ENCODE measurements at regions not wholly inside any gene's neighbourhood (a gene's known extent, or its start where the extent isn't known, plus 50 kb on each side); places are given as distances from the start of the nearest gene placed in this dataset.
"Not testable (repeated sequence)": the region's sequence is repeated elsewhere in the genome, so short reads cannot be mapped to it uniquely, and the experiment has no call there.

DNA sequence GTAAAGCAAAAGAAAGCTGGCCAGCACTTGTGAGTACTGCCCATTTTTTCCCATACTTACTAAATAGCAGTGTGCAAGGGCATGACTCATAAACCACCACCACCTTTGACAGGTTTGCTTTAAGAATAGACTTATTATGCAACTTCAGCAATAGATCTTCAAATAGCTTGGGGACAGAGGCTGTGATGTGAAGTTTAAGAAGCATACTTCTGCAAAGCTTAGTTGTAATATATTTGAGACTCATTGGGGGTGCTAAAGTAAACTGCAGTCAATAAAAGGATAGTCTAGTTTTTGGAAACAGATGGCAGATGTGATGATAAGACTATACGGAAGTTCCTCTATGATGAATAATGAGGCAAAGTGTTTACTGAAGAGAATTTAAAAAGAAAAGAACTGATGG lies 210.0 kb downstream of the PLA2G4A start:
- no peaks in the 10 kb centered on the region for H3K36me3 ChIP-seq (ENCODE audit: insufficient read depth, low read length)
- H3K9me3 ChIP-seq (ENCODE audit: control insufficient read depth, insufficient read depth, low read length): no peaks in the 10 kb centered on the region
- no peak overlapping the region for H3K9ac ChIP-seq (ENCODE audit: low read depth, low read length)
- no peaks in the 10 kb centered on the region for H3K4me1 ChIP-seq (ENCODE audit: insufficient read depth, low read length)

DNA sequence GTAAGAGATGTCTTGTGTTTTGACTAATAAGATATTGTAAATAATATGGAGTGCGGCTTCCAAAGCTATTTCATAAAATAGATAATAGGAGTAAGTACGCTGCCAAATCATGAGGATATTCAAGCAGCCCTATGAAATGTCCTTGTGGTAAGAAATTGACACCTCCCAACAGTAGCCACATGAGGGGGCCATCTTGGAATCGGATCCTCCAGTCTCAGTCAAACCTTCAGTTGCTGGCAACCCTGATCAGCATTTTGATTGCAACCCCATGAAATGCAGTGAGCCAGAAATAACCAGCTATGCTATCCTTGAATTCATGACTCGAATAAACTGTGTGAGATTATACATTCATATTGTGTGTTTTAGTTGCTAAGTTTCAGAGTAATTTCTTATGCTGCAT lies 212.4 kb downstream of the PLA2G4A start:
- Histone ChIP-seq H3K4me1 (ENCODE audit: insufficient read depth, low read length) (no peaks in the 10 kb centered on the region), H3K9ac (ENCODE audit: low read depth, low read length) (no peak overlapping the region), H3K9me3 (ENCODE audit: control insufficient read depth, insufficient read depth, low read length) (no peaks in the 10 kb centered on the region), H3K36me3 (ENCODE audit: insufficient read depth, low read length) (no peaks in the 10 kb centered on the region)

DNA sequence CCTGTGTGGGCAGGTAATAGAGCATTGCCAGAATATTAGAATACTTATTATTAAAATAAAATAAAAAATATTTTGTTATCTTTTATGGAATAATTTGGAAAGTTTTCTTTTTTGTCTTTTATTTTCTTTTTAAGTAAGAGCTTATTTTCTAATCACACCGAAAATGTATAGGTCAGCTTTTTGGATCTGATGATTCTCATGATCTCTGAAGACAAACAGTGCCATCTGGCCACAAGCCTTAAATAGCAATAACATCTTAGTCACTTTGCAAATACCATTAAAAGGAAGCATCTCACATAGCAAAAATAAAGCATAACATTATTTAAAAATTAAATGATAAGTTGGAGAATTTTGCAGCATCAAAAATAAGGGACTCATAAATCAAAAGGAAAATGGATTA lies 213.8 kb downstream of the PLA2G4A start:
- Histone ChIP-seq H3K9ac (ENCODE audit: low read depth, low read length) (no peak overlapping the region), H3K36me3 (ENCODE audit: insufficient read depth, low read length) (no peaks in the 10 kb centered on the region), H3K4me1 (ENCODE audit: insufficient read depth, low read length) (peaks cover 10% of the 10 kb centered on the region), H3K9me3 (ENCODE audit: control insufficient read depth, insufficient read depth, low read length) (no peaks in the 10 kb centered on the region)

DNA sequence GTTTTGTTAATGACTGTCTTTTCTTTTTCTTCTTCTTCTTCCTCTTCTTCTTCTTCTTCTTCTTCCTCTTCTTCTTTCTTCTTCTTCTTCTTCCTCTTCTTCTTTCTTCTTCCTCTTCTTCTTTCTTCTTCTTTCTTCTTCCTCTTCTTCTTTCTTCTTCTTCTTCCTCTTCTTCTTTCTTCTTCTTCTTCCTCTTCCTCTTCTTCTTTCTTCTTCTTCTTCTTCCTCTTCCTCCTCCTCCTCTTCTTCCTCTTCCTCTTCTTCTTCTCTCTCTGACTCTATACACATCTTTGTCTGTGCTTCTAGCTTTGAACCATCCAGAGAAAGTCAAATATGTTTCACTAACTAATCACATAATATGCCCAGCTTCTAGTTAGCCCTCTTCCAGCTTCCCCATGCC lies 214.7 kb downstream of the PLA2G4A start:
- not testable (repeated sequence) for H3K9ac ChIP-seq (ENCODE audit: low read depth, low read length); H3K36me3 ChIP-seq (ENCODE audit: insufficient read depth, low read length); H3K9me3 ChIP-seq (ENCODE audit: control insufficient read depth, insufficient read depth, low read length)
- peaks cover 15% of the 10 kb centered on the region for H3K4me1 ChIP-seq (ENCODE audit: insufficient read depth, low read length)

DNA sequence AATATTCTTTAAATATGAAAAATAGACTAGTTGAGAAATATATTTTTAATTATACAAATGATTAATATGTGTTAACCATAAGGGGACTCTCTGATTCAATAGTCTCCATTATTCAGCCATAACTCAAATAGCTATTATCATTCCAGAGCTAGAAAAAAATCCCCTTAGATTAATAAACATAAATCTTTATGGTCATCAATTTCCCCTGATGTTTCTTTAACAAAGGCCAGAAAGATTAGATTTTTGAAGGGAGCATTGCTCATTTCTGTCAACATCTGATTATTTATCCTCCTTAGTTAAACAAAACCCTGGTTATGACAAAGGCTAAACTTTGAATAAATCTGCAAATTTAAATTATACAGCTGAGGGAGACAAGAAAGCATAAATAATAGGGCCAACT lies 215.7 kb downstream of the PLA2G4A start:
- Histone ChIP-seq H3K9me3 (ENCODE audit: control insufficient read depth, insufficient read depth, low read length) (no peaks in the 10 kb centered on the region), H3K36me3 (ENCODE audit: insufficient read depth, low read length) (no peaks in the 10 kb centered on the region), H3K9ac (ENCODE audit: low read depth, low read length) (no peak overlapping the region), H3K4me1 (ENCODE audit: insufficient read depth, low read length) (peaks cover 15% of the 10 kb centered on the region)

DNA sequence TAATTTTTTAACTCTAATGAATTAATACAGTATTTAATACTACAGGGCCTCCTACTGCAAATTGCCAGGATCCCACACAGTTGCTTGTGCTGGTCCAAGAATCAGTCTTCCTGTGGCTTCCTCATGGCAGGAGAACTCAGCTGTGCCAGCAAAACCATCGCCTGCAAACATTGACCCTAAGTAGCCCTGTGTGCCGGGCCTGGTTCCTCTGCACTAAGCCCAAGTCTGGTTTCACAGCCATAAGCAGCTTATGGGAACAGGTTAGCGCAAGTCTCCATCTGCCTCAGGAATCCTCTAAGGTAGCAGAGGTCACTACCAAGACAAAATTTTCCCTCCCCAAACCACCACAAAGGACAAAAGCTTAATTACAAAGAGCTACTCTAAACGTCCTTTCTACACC lies 216.6 kb downstream of the PLA2G4A start:
- Histone ChIP-seq H3K36me3 (ENCODE audit: insufficient read depth, low read length) (no peaks in the 10 kb centered on the region), H3K4me1 (ENCODE audit: insufficient read depth, low read length) (peaks cover 15% of the 10 kb centered on the region), H3K9me3 (ENCODE audit: control insufficient read depth, insufficient read depth, low read length) (no peaks in the 10 kb centered on the region), H3K9ac (ENCODE audit: low read depth, low read length) (no peak overlapping the region)

DNA sequence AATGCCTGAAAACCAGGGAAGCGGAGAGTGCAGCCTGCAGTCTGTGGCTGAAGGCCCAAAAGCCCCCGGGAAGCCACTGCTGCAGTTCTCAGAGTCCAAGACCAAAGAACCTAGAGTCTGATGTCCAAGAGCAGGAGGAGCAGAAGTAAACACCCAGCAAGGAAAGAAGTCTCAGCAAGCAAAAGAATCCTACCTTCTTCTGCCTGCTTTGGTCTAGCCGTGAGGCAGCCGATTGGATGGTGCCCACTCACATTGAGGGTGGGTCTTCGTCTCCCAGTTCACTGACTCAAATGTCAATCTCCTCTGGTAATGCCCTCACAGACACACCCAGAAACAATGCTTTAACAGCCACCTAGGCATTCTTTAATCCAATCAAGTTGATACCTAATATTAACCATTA lies 217.5 kb downstream of the PLA2G4A start:
- peaks cover 15% of the 10 kb centered on the region for H3K4me1 ChIP-seq (ENCODE audit: insufficient read depth, low read length)
- no peaks in the 10 kb centered on the region for H3K9me3 ChIP-seq (ENCODE audit: control insufficient read depth, insufficient read depth, low read length)
- peak overlapping the region; percentile 1; the same call in 1 of the 2 replicates for H3K9ac ChIP-seq (ENCODE audit: low read depth, low read length)
- H3K36me3 ChIP-seq (ENCODE audit: insufficient read depth, low read length): no peaks in the 10 kb centered on the region

DNA sequence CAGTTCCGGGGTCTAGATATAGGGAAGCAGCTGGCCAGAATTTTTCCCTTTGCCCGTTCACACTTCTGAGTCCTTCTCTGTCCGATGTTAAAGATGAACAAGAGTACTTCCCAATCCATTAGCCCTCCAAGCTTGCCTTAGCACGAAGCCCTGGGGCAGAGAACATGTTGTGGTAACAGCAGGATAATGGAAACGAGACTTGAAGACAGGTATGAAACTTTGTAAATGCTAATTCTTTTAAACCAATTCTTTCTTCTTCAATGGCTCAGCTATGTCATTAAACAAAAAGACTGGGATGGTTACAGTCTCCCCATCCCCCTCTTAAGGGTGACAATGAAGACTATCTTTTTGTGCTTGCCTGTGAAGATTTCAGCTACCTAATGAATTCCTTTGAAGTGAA lies 218.5 kb downstream of the PLA2G4A start:
- Histone ChIP-seq H3K9ac (ENCODE audit: low read depth, low read length) (no peak overlapping the region; the same call in 1 of the 2 replicates), H3K9me3 (ENCODE audit: control insufficient read depth, insufficient read depth, low read length) (no peaks in the 10 kb centered on the region), H3K36me3 (ENCODE audit: insufficient read depth, low read length) (no peaks in the 10 kb centered on the region), H3K4me1 (ENCODE audit: insufficient read depth, low read length) (peaks cover 15% of the 10 kb centered on the region)

DNA sequence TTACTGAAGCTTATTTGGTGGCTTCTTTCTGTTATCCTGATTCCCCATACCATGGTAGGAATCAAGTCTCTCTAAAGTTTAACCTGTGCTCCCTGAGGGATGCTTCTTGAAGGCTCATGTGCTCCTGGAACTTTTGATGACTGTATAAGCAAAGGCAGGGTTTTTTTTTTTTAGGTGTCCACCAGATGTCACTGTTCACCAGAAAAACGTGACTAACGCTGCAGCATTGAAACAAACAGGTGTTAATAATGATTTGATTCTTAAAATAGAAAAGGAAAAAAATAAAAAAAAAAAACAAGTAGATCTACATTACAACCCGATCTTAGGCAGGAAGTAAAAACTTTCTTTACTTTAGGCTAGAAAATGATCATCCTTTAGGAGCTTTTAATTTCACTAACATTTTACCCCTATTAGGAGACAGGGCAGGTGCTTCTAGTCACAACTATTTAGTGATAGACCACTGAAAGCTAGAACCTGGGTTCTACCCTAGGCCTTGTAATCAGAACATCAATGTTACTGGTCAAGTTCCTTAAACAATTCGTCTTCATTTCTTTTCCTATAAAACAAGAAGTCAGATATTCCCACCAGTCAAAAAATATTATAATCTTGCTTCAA lies 223.0 kb downstream of the PLA2G4A start:
- Histone ChIP-seq H3K9ac (ENCODE audit: low read depth, low read length) (no peak overlapping the region), H3K36me3 (ENCODE audit: insufficient read depth, low read length) (no peaks in the 10 kb centered on the region), H3K9me3 (ENCODE audit: control insufficient read depth, insufficient read depth, low read length) (no peaks in the 10 kb centered on the region), H3K4me1 (ENCODE audit: insufficient read depth, low read length) (peaks cover 16% of the 10 kb centered on the region)

DNA sequence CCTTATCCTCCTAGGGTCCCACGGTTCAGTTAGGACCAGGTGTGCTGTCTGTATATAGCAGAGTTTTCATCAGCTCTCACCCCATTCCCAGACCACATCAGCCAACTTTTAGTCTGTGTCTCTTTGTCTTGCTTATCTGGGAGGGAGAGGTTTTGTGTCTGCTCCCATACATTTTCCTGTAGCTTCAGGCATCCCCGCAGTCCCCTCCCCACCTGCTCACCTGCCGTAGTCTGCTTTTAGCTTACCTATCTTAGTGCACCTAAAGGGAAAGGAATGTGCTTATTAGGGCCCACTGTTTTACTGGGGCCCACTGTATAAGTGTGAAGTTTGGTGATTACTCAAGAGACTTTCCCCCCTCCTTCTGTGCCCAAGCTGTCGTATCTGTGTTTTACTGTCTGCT lies 225.1 kb downstream of the PLA2G4A start:
- Histone ChIP-seq H3K36me3 (ENCODE audit: insufficient read depth, low read length) (no peaks in the 10 kb centered on the region), H3K9me3 (ENCODE audit: control insufficient read depth, insufficient read depth, low read length) (no peaks in the 10 kb centered on the region), H3K4me1 (ENCODE audit: insufficient read depth, low read length) (peaks cover 4% of the 10 kb centered on the region; the same call in 1 of the 2 replicates), H3K9ac (ENCODE audit: low read depth, low read length) (no peak overlapping the region)

DNA sequence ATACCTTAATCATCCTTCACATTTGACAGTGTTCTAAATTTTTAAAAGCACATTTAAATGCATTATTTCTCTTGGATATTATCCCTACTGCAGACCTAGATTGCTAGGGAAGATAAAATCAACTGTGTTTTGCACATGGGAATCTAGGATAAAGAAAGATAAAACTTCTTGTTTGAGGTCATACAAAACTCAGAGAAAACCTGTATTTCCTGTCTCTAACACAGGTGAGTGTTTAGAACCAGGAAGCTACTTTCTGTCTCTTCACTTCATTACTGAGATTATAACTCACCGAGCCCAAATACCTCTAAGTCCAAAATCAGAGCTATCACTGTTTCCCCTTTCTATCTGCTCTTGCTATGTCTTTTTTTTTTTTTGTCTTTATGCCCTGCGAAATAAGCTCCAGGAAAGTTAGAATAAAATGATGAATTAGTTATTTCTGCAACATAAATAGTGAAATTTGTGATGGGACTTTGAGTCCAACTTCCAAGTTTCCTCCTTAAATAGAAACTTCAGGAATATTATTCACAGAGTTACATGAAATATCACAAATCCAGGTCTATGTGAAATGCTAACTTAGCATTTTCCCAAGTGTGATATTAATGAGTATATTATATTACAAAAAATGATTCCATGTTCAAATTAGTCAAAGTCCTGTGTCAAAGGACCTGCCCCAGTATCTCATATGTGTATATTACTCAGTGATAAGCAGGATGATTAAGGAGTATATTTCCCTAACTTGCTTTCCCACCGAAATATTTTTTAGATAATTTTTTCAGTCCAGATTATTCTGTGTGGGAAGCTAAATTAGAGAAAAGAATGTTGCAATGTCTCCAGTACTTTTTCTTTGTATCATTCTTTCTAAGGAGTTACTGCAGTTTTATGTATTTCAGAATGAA lies 226.4 kb downstream of the PLA2G4A start:
- peaks cover 4% of the 10 kb centered on the region; the same call in 1 of the 2 replicates for H3K4me1 ChIP-seq (ENCODE audit: insufficient read depth, low read length)
- H3K9me3 ChIP-seq (ENCODE audit: control insufficient read depth, insufficient read depth, low read length): no peaks in the 10 kb centered on the region
- H3K9ac ChIP-seq (ENCODE audit: low read depth, low read length): no peak overlapping the region
- H3K36me3 ChIP-seq (ENCODE audit: insufficient read depth, low read length): no peaks in the 10 kb centered on the region

DNA sequence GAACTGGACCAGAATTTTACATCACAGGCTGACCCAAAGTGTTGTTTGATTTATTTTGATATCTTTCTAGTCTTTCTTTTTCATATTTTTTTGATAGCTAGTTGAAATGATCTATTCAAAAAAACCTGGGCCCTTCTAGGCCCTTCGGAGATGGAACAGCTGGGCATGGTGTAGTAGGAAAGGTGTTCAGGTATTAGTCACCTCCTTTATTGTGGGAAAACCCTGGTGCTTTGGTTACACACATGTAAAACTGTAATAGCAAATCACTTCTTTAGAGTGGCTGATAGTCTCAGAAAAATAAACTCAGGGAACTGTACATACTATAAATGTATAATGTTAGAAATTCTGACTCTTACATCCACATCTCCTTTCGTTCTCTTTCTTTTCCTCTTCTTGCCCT lies 234.5 kb downstream of the PLA2G4A start:
- no peaks in the 10 kb centered on the region for H3K9me3 ChIP-seq (ENCODE audit: control insufficient read depth, insufficient read depth, low read length)
- H3K9ac ChIP-seq (ENCODE audit: low read depth, low read length): no peak overlapping the region
- H3K36me3 ChIP-seq (ENCODE audit: insufficient read depth, low read length): no peaks in the 10 kb centered on the region
- no peaks in the 10 kb centered on the region for H3K4me1 ChIP-seq (ENCODE audit: insufficient read depth, low read length)

DNA sequence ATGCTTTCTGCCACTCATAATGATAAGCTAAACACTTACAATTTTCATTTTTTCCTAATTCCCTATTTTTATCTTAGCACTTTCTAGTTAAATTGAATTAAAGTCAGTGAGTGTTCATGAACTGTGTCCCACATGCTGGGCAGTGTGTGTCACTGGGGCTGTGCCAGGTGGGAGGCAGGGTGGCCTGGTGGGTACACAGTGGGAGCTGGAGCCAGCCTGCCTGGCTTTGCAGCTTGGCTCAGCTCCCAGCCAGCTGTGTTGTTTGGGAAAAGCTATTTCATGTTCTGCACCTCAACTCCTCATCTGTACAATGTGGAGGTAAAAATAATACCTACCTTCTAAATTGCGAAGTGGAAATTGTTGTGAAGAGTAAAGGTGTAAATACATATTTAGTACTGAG lies 238.4 kb downstream of the PLA2G4A start:
- Histone ChIP-seq H3K9me3 (ENCODE audit: control insufficient read depth, insufficient read depth, low read length) (no peaks in the 10 kb centered on the region), H3K36me3 (ENCODE audit: insufficient read depth, low read length) (no peaks in the 10 kb centered on the region), H3K9ac (ENCODE audit: low read depth, low read length) (no peak overlapping the region), H3K4me1 (ENCODE audit: insufficient read depth, low read length) (peaks cover 14% of the 10 kb centered on the region; the same call in 1 of the 2 replicates)

DNA sequence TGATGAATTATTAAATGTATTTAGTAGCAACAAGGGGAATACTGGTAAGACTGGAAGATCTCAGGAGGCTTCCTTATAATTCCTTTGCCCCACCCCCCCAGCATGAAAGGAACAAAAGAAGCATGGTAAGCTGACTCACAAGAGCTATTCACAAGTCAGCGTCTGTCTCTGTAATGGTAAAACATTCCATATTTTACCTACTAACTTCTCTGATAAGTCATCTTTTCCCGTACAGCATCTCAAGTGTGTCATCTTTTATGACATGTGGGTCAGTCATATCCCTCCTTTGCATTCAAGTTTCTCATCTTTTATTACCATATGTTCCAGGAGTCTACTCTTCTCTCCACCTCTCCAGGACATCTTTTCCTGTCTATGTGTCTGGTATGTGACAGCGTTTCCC lies 241.3 kb downstream of the PLA2G4A start:
- Histone ChIP-seq H3K9me3 (ENCODE audit: control insufficient read depth, insufficient read depth, low read length) (no peaks in the 10 kb centered on the region), H3K4me1 (ENCODE audit: insufficient read depth, low read length) (peaks cover 14% of the 10 kb centered on the region; the same call in 1 of the 2 replicates), H3K36me3 (ENCODE audit: insufficient read depth, low read length) (no peaks in the 10 kb centered on the region), H3K9ac (ENCODE audit: low read depth, low read length) (no peak overlapping the region)
